ENCODE measurements at regions not wholly inside any gene's neighbourhood (a gene's known extent, or its start where the extent isn't known, plus 50 kb on each side); places are given as distances from the start of the nearest gene placed in this dataset.

DNA sequence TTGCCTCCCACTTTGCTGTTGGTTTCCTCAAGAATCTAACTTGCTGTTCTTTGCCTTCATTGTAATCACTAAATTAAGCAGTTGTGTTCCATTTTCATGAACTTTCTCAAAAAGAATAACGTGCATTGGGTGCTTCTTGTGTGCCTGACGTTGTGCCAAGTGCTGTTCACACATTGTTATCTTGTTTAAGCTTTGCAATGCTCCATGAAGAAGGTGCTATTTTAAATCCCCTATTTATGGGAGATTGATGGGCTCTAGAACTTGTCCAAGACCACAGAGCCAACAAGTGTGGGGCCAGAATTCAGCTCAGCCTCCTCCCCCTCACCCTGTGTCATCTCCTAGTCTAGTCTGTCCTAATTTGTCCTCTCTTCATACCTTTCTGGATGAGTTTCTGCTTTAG, 199.8 kb downstream of the C1orf94 start:
- Histone ChIP-seq H3K27ac (ENCODE audit: low read depth) (no peak overlapping the region), H3K4me3 (no peak overlapping the region), H3K4me1 (ENCODE audit: insufficient read depth) (no peaks in the 10 kb centered on the region), H3K36me3 (ENCODE audit: insufficient read depth) (no peaks in the 10 kb centered on the region), H3K9me2 (ENCODE audit: insufficient read depth) (no peaks in the 10 kb centered on the region), H2AFZ (no peak overlapping the region), H4K20me1 (replicated peaks; ENCODE audit: insufficient read depth) (no peaks in the 10 kb centered on the region), H3K27me3 (ENCODE audit: insufficient read depth) (no peaks in the 10 kb centered on the region), H3K79me2 (replicated peaks; ENCODE audit: insufficient read depth) (no peaks in the 10 kb centered on the region), H3K4me2 (no peak overlapping the region), H3F3A (replicated peaks; ENCODE audit: low read depth) (no peaks in the 10 kb centered on the region)
- no peak overlapping the region for H3K27ac Mint-ChIP-seq
- DNase-seq (ENCODE audit: low spot score) (no peak), ATAC-seq (no peak)
- peaks cover 2% of the 10 kb centered on the region; the same call in 1 of the 3 replicates for H3K4me1 Mint-ChIP-seq
- TF ChIP-seq EZH2 (IDR thresholded peaks at IDR 0.05; ENCODE audit: low read depth, unreplicated experiment), result no peak
- TF ChIP-seq CREB1 (CRISPR knock-in tag; IDR thresholded peaks at IDR 0.05; ENCODE audit: low read depth), result no peak
- no peak for TF ChIP-seq ZNF114 (CRISPR knock-in tag; IDR thresholded peaks at IDR 0.05)
- no peak for TF ChIP-seq JUNB (IDR thresholded peaks at IDR 0.05; ENCODE audit: unreplicated experiment)
- no peak for TF ChIP-seq STAT1 (IDR thresholded peaks at IDR 0.05; ENCODE audit: unreplicated experiment)
- TF ChIP-seq CTCF (conservative IDR thresholded peaks at IDR 0.05; ENCODE audit: low read depth in 2 of 2), result no peak
- peaks cover 5% of the 10 kb centered on the region; the same call in 1 of the 3 replicates for H3K36me3 Mint-ChIP-seq (ENCODE audit: low read depth)
- H3K4me3 Mint-ChIP-seq, result no peak overlapping the region
- H3K27me3 Mint-ChIP-seq (ENCODE audit: insufficient read depth, low read depth, poor library complexity), result peaks cover 1% of the 10 kb centered on the region
- H3K9me3 Mint-ChIP-seq, result no peaks in the 10 kb centered on the region; the same call in 1 of the 3 replicates

GRCh38 chr1:34378968-34379856, 202.5 kb downstream of the C1orf94 start:
- Mint-ChIP-seq H3K27ac (no peak overlapping the region; the same call in 1 of the 2 replicates), H3K27me3 (ENCODE audit: insufficient read depth, low read depth, poor library complexity) (peaks cover 1% of the 10 kb centered on the region), H3K36me3 (ENCODE audit: low read depth) (peaks cover 5% of the 10 kb centered on the region; the same call in 1 of the 3 replicates), H3K9me3 (no peaks in the 10 kb centered on the region; the same call in 1 of the 3 replicates), H3K4me1 (peaks cover 2% of the 10 kb centered on the region; the same call in 1 of the 3 replicates), H3K4me3 (no peak overlapping the region)
- no peak overlapping the region for H3K4me3 ChIP-seq
- peak; percentile 7 for DNase-seq (ENCODE audit: low spot score)
- H3K4me1 ChIP-seq (ENCODE audit: insufficient read depth), result no peaks in the 10 kb centered on the region
- H3K36me3 ChIP-seq (ENCODE audit: insufficient read depth), result no peaks in the 10 kb centered on the region
- no peaks in the 10 kb centered on the region for H3K9me2 ChIP-seq (ENCODE audit: insufficient read depth)
- H2AFZ ChIP-seq, result peak overlapping the region; percentile 35; the same call in 1 of the 2 replicates
- H3K79me2 ChIP-seq (replicated peaks; ENCODE audit: insufficient read depth), result no peaks in the 10 kb centered on the region
- H3K27me3 ChIP-seq (ENCODE audit: insufficient read depth), result no peaks in the 10 kb centered on the region
- TF ChIP-seq JUNB (IDR thresholded peaks at IDR 0.05; ENCODE audit: unreplicated experiment), result no peak
- TF ChIP-seq ZNF331 (CRISPR knock-in tag; IDR thresholded peaks at IDR 0.05; ENCODE audit: low read depth), result no peak
- TF ChIP-seq, protein P1, sequence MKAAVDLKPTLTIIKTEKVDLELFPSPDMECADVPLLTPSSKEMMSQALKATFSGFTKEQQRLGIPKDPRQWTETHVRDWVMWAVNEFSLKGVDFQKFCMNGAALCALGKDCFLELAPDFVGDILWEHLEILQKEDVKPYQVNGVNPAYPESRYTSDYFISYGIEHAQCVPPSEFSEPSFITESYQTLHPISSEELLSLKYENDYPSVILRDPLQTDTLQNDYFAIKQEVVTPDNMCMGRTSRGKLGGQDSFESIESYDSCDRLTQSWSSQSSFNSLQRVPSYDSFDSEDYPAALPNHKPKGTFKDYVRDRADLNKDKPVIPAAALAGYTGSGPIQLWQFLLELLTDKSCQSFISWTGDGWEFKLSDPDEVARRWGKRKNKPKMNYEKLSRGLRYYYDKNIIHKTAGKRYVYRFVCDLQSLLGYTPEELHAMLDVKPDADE (IDR thresholded peaks at IDR 0.05), result no peak
- no peak for TF ChIP-seq EZH2phosphoT487 (IDR thresholded peaks at IDR 0.05; ENCODE audit: unreplicated experiment)
- H3K4me2 ChIP-seq, result no peak overlapping the region
- no peak for ATAC-seq
- no peaks in the 10 kb centered on the region for H4K20me1 ChIP-seq (replicated peaks; ENCODE audit: insufficient read depth)
- no peak overlapping the region for H3K27ac ChIP-seq (ENCODE audit: low read depth)
- no peaks in the 10 kb centered on the region for H3F3A ChIP-seq (replicated peaks; ENCODE audit: low read depth)

Measured in GM23338 (cell line).